ENCODE measurements at regions not wholly inside any gene's neighbourhood (a gene's known extent, or its start where the extent isn't known, plus 50 kb on each side); places are given as distances from the start of the nearest gene placed in this dataset.

DNA sequence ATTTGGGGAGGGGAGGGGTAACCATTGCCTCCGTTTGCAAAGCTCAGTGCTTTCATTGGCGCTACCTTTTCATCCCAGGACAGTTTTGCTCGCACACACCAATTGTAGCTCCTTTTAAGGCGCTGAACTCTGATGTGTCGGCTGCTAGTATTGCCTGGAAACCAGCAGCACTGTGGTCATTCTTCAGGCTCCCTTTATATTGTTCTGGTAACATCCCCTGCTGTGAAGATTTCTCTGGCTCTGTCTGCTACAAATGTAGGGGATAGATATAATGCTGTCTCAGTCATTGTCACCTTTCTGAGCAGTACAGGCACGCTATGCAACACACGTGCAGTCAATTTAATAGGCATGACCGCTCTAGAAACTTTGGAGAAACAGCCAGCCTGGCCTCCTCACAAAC is 172.9 kb upstream of the SASH1 start:
- intact Hi-C loops (cut with DNase I): loop anchor here (5.0 to 10.0 kb wide), 4 partner anchors 295 to 1315 kb away; partner anchors contain the start of gene SAMD5 (in 1 of the 2)
- H3K27ac ChIP-seq: no peak overlapping the region
- no peaks in the 10 kb centered on the region for H3K9me3 ChIP-seq
- H3K27me3 ChIP-seq (ENCODE audit: insufficient read depth in 3 of 3, low read length in 2 of 3): no peaks in the 10 kb centered on the region
- TF ChIP-seq, protein P1, sequence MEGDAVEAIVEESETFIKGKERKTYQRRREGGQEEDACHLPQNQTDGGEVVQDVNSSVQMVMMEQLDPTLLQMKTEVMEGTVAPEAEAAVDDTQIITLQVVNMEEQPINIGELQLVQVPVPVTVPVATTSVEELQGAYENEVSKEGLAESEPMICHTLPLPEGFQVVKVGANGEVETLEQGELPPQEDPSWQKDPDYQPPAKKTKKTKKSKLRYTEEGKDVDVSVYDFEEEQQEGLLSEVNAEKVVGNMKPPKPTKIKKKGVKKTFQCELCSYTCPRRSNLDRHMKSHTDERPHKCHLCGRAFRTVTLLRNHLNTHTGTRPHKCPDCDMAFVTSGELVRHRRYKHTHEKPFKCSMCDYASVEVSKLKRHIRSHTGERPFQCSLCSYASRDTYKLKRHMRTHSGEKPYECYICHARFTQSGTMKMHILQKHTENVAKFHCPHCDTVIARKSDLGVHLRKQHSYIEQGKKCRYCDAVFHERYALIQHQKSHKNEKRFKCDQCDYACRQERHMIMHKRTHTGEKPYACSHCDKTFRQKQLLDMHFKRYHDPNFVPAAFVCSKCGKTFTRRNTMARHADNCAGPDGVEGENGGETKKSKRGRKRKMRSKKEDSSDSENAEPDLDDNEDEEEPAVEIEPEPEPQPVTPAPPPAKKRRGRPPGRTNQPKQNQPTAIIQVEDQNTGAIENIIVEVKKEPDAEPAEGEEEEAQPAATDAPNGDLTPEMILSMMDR (IDR thresholded peaks at IDR 0.05): no peak
- H3K36me3 ChIP-seq (ENCODE audit: insufficient read depth in 1 of 2, low read depth in 1 of 2): no peaks in the 10 kb centered on the region
- no peak overlapping the region for H3K4me3 ChIP-seq
- DNase-seq (no peak), ATAC-seq (no peak)
- no peaks in the 10 kb centered on the region for H3K4me1 ChIP-seq
- 66 to 84% (median 66%) methylated on average over 8 of the region's 8 CpGs for WGBS, 3 donors

DNA sequence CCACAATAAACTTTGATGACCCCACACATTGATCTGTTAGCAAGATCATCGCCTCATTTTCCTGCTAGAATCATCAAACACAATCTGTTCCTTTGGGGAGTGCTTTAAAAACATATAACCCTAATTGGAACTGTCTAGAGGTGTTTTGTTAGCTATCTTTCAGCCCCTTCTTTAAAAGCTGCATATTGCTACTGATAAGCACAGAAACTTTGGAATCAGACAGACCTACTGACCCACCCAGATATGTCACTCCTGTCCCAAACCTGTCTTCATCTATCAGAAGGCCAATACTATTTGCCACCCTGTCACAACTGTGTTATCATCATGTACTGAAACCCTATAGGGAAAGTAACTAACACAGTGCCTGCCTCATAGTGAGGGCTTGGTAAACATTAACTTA is 172.4 kb upstream of the SASH1 start:
- WGBS, 3 donors: 96 to 100% (median 98%) methylated on average over 1 of the region's 1 CpG
- no peaks in the 10 kb centered on the region for H3K36me3 ChIP-seq (ENCODE audit: insufficient read depth in 1 of 2, low read depth in 1 of 2)
- H3K4me1 ChIP-seq: no peaks in the 10 kb centered on the region
- no peak for DNase-seq
- ATAC-seq: no peak
- TF ChIP-seq, protein P1 (IDR thresholded peaks at IDR 0.05): no peak
- intact Hi-C loops (cut with DNase I): loop anchor here in 1 of 2 donors (10.0 kb wide), 1 partner anchor 295 kb away; no protein-coding TSS in a partner anchor
- no peaks in the 10 kb centered on the region for H3K9me3 ChIP-seq
- H3K4me3 ChIP-seq: no peak overlapping the region
- H3K27me3 ChIP-seq (ENCODE audit: insufficient read depth in 3 of 3, low read length in 2 of 3): no peaks in the 10 kb centered on the region
- H3K27ac ChIP-seq: no peak overlapping the region

DNA sequence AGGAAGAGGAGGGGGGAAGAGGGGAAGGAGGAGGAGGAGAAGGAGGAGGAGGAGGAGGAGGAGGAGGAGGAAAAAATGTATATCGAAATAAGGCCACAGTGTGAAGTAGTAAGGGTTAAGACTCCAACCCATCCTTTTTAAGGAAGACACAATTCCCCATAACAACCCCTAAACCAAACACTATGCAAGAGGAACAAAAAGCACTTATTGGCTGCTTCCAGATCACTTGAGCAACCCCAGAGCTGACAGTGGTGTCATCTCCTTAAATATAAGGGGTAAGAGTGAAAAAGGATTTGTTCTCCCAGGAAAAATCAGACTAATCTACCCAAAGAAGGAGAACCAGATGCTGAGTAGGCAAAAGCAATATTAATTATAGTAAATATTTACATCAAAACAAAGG is 169.1 kb upstream of the SASH1 start:
- TF ChIP-seq, protein P1 (IDR thresholded peaks at IDR 0.05): no peak
- intact Hi-C loops (cut with DNase I): loop anchor here in 1 of 2 donors (10.0 kb wide), 1 partner anchor 291 kb away; no protein-coding TSS in a partner anchor
- Histone ChIP-seq H3K27me3 (ENCODE audit: insufficient read depth in 3 of 3, low read length in 2 of 3) (no peaks in the 10 kb centered on the region), H3K27ac (no peak overlapping the region), H3K4me3 (no peak overlapping the region), H3K36me3 (ENCODE audit: insufficient read depth in 1 of 2, low read depth in 1 of 2) (no peaks in the 10 kb centered on the region), H3K4me1 (no peaks in the 10 kb centered on the region), H3K9me3 (no peaks in the 10 kb centered on the region)
- WGBS, 3 donors: 84 to 91% (median 89%) methylated on average over 1 of the region's 1 CpG
- no peak for ATAC-seq
- no peak for DNase-seq

DNA sequence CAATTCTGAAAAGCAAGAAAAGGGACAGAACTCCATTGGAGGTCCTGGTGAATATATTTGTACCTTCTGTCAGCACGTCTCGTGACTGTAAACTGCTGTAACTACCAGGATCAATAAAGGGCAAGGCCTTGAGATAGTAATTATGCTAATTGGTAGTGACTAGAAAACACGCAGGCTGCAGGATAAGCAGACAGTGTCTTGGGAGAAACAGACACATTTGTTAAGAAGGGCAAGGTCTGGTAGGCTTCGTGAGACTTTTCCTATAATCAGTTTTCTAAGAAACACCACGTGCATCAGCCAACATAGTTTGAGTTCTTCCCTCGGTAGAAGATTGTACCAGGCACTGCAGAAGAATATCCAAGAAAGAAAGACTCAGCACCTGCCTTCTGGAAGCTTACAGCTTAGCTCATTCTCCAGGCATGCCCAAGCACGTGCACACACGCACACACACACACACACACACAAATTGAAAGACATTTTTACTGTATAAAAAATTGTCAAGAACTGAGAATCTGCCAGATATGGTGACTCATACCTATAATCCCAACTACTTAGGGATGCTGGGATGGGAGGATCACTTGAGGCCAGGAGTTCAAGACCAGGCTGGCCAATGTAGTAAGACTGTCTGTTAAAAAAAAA is 167.0 kb upstream of the SASH1 start:
- Histone ChIP-seq H3K4me1 (no peaks in the 10 kb centered on the region), H3K27me3 (ENCODE audit: insufficient read depth in 3 of 3, low read length in 2 of 3) (no peaks in the 10 kb centered on the region), H3K4me3 (no peak overlapping the region), H3K27ac (no peak overlapping the region), H3K9me3 (no peaks in the 10 kb centered on the region), H3K36me3 (ENCODE audit: insufficient read depth in 1 of 2, low read depth in 1 of 2) (no peaks in the 10 kb centered on the region)
- DNase-seq: no peak
- intact Hi-C loops (cut with DNase I): loop anchor here (2.0 to 10.0 kb wide), 3 partner anchors 77 to 289 kb away; no protein-coding TSS in a partner anchor
- ATAC-seq: no peak
- TF ChIP-seq, protein P1 (IDR thresholded peaks at IDR 0.05): no peak
- 68 to 73% (median 72%) methylated on average over 8 of the region's 8 CpGs for WGBS, 3 donors
